H9 (cell line): ENCODE measurements at regions not wholly inside any gene's neighbourhood (a gene's known extent, or its start where the extent isn't known, plus 50 kb on each side); places are given as distances from the start of the nearest gene placed in this dataset.

Experiments
- DNase-seq: peaks from one replicate; pipeline ENCODE4 v3.0.0-alpha.2; 2017
- H2AFZ ChIP-seq: one replicate; pipeline ENCODE4 v1.6.1; 2013; ENCODE audit warnings: mild to moderate bottlenecking, low read length, control low read depth, moderate library complexity
- H2AK5ac ChIP-seq: 2 replicates; pipeline ENCODE4 v1.6.1; 2013; ENCODE audit warnings: low read length, control low read depth, mixed read lengths; ENCODE audit not compliant: insufficient read length
- H2BK120ac ChIP-seq: one replicate; pipeline ENCODE4 v1.6.1; 2013; ENCODE audit warnings: low read depth, mild to moderate bottlenecking, low read length, control low read depth, inconsistent platforms; ENCODE audit not compliant: poor library complexity, severe bottlenecking
- H2BK12ac ChIP-seq: 2 replicates; pipeline ENCODE4 v1.6.1; 2013; ENCODE audit warnings: low read length, control low read depth, mixed read lengths, low read depth; ENCODE audit not compliant: insufficient read length
- H2BK15ac ChIP-seq: 2 replicates; pipeline ENCODE4 v1.6.1; 2013; ENCODE audit warnings: low read depth, low read length, control low read depth
- H2BK20ac ChIP-seq: one replicate; pipeline ENCODE4 v1.6.1; 2013; ENCODE audit warnings: low read depth, mild to moderate bottlenecking, low read length, control low read depth, inconsistent platforms; ENCODE audit not compliant: poor library complexity, severe bottlenecking
- H2BK5ac ChIP-seq: 2 replicates; pipeline ENCODE4 v1.6.1; 2013; ENCODE audit warnings: low read length, control low read depth, mixed read lengths; ENCODE audit not compliant: insufficient read length
- H3K14ac ChIP-seq: 2 replicates; pipeline ENCODE4 v1.6.1; 2013; ENCODE audit warnings: low read length, control low read depth; ENCODE audit not compliant: insufficient read depth
- H3K18ac ChIP-seq: 2 replicates; pipeline ENCODE4 v1.6.1; 2013; ENCODE audit warnings: low read depth, mild to moderate bottlenecking, mixed read lengths, low read length, control low read depth; ENCODE audit not compliant: insufficient read length
- H3K23ac ChIP-seq: 2 replicates; pipeline ENCODE4 v1.6.1; 2013; ENCODE audit warnings: low read length, control low read depth, mixed read lengths, low read depth; ENCODE audit not compliant: insufficient read length
- H3K23me2 ChIP-seq: 2 replicates; pipeline ENCODE4 v1.6.1; 2013; ENCODE audit warnings: low read depth, mild to moderate bottlenecking, mixed read lengths, low read length, control low read depth; ENCODE audit not compliant: insufficient read length, poor library complexity, severe bottlenecking
- H3K27ac ChIP-seq: 2 replicates; pipeline ENCODE4 v1.5.1; 2013; ENCODE audit warnings: low read length, control low read depth, mixed read lengths, low read depth; ENCODE audit not compliant: insufficient read length
- H3K27me3 ChIP-seq: 2 replicates; pipeline ENCODE4 v1.6.1; 2013; ENCODE audit warnings: low read length, control low read depth, inconsistent platforms; ENCODE audit not compliant: insufficient read depth
- H3K4ac ChIP-seq: 2 replicates; pipeline ENCODE4 v1.6.1; 2013; ENCODE audit warnings: low read depth, mild to moderate bottlenecking, control low read depth, inconsistent platforms, low read length, moderate library complexity
- H3K4me1 ChIP-seq: 2 replicates; pipeline ENCODE4 v1.6.1; 2013; ENCODE audit warnings: low read length, control low read depth, inconsistent platforms; ENCODE audit not compliant: insufficient read depth
- H3K4me2 ChIP-seq: 2 replicates; pipeline ENCODE4 v1.6.1; 2013; ENCODE audit warnings: low read length, control low read depth, mixed read lengths; ENCODE audit not compliant: insufficient read length, insufficient read depth
- H3K56ac ChIP-seq: 2 replicates; pipeline ENCODE4 v1.6.1; 2013; ENCODE audit warnings: low read depth, mild to moderate bottlenecking, mixed read lengths, low read length, control low read depth; ENCODE audit not compliant: insufficient read length
- H3K79me1 ChIP-seq: 2 replicates; pipeline ENCODE4 v1.6.1; 2013; ENCODE audit warnings: low read depth, mild to moderate bottlenecking, moderate library complexity, low read length, control low read depth, inconsistent platforms; ENCODE audit not compliant: insufficient read depth, poor library complexity, severe bottlenecking
- H3K79me2 ChIP-seq: 2 replicates; pipeline ENCODE4 v1.6.1; 2013; ENCODE audit warnings: low read length, control low read depth, inconsistent platforms; ENCODE audit not compliant: insufficient read depth
- H3K9ac ChIP-seq: 2 replicates; pipeline ENCODE4 v1.6.1; 2013; ENCODE audit warnings: low read length, control low read depth, mixed read lengths; ENCODE audit not compliant: insufficient read length; ENCODE audit errors: extremely low read depth
- H3K9me3 ChIP-seq: one replicate; pipeline ENCODE4 v1.6.1; 2013; ENCODE audit warnings: low read depth, low read length, inconsistent platforms; ENCODE audit not compliant: control insufficient read depth
- H3T11ph ChIP-seq: one replicate; pipeline ENCODE4 v1.6.1; 2013; ENCODE audit warnings: mild to moderate bottlenecking, low read length, control low read depth, inconsistent platforms
- H4K20me1 ChIP-seq: one replicate; pipeline ENCODE4 v1.6.1; 2013; ENCODE audit not compliant: control insufficient read depth, insufficient read length, insufficient read depth
- H4K5ac ChIP-seq: 2 replicates; pipeline ENCODE4 v1.6.1; 2013; ENCODE audit warnings: low read depth, mild to moderate bottlenecking, mixed read lengths, low read length, control low read depth; ENCODE audit not compliant: insufficient read length
- H4K8ac ChIP-seq: replicated peaks from 2 replicates; pipeline ENCODE4 v1.6.1; 2013; ENCODE audit warnings: low read length, control low read depth, mixed read lengths, low read depth; ENCODE audit not compliant: insufficient read length
- H4K91ac ChIP-seq: 2 replicates; pipeline ENCODE4 v1.6.1; 2013; ENCODE audit warnings: low read depth, mild to moderate bottlenecking, moderate library complexity, mixed read lengths, low read length, control low read depth; ENCODE audit not compliant: insufficient read length
- H3K27ac Mint-ChIP-seq, 3 experiments: 2 replicates in 2 of 3; 3 replicates in 1 of 3; pipeline ENCODE4 v1.8.0; 2020 to 2021; ENCODE audit warnings: mixed read lengths in 3 of 3, mild to moderate bottlenecking in 1 of 3, moderate library complexity in 1 of 3
- H3K27me3 Mint-ChIP-seq: 2 replicates; pipeline ENCODE4 v1.8.0; 2021; ENCODE audit warnings: low read depth, mild to moderate bottlenecking, moderate library complexity, mixed read lengths
- H3K36me3 Mint-ChIP-seq, 3 experiments: 2 replicates in 2 of 3; 3 replicates in 1 of 3; pipeline ENCODE4 v1.8.0; 2020 to 2021; ENCODE audit warnings: low read depth in 3 of 3, mixed read lengths in 3 of 3; ENCODE audit not compliant: insufficient read depth in 1 of 3
- H3K4me1 Mint-ChIP-seq, 2 experiments: 2 replicates each; pipeline ENCODE4 v1.8.0; 2020; ENCODE audit warnings: mixed read lengths in 2 of 2
- H3K4me3 Mint-ChIP-seq, 2 experiments: 2 replicates in 1 of 2; 3 replicates in 1 of 2; pipeline ENCODE4 v1.8.0; 2020 to 2021; ENCODE audit warnings: mild to moderate bottlenecking in 2 of 2, mixed read lengths in 2 of 2, moderate library complexity in 1 of 2
- H3K9me3 Mint-ChIP-seq, 2 experiments: 2 replicates in 1 of 2; 3 replicates in 1 of 2; pipeline ENCODE4 v1.8.0; 2020; ENCODE audit warnings: mild to moderate bottlenecking in 2 of 2, mixed read lengths in 2 of 2, moderate library complexity in 1 of 2
- WGBS: extraction: QIAGEN DNeasy Blood & Tissue Kit; methylation state at CpG from one replicate; pipeline ENCODE4 v1.1.7; 2013; ENCODE audit warnings: missing lambda C conversion rate, low lambda C conversion rate, mixed read lengths; ENCODE audit not compliant: insufficient read length; ENCODE audit errors: extremely low coverage; 5-methylcytosine and 5-hydroxymethylcytosine counted together
- TF ChIP-seq, protein P1 (sequence below): fragments of 200-600 bp; sonication (generic); conservative IDR thresholded peaks from 3 replicates; pipeline ENCODE4 v1.8.0; 2021; ENCODE audit warnings: antibody characterized with exemption, mild to moderate bottlenecking

- H3K4ac ChIP-seq = no peak overlapping the region
These were observed 225.2 kb upstream of the TANK start for GRCh38 chr2:160934991-160935390.

More at GRCh38 chr2:160934991-160935390, 225.2 kb upstream of the TANK start:
- Histone ChIP-seq H3K18ac (no peak overlapping the region), H4K20me1 (no peaks in the 10 kb centered on the region), H3K9ac (no peak overlapping the region), H2BK20ac (no peak overlapping the region), H2AFZ (no peak overlapping the region), H3K23ac (no peak overlapping the region), H3T11ph (no peak overlapping the region), H2AK5ac (no peak overlapping the region), H2BK15ac (no peak overlapping the region), H4K91ac (no peak overlapping the region), H3K79me2 (no peaks in the 10 kb centered on the region), H3K27ac (no peak overlapping the region), H3K9me3 (no peaks in the 10 kb centered on the region), H3K79me1 (no peaks in the 10 kb centered on the region), H3K56ac (no peak overlapping the region), H4K8ac (no peak overlapping the region), H3K4me1 (no peaks in the 10 kb centered on the region; the same call in 1 of the 2 replicates), H2BK120ac (no peak overlapping the region), H4K5ac (no peak overlapping the region), H2BK12ac (no peak overlapping the region), H3K14ac (no peak overlapping the region), H3K23me2 (no peaks in the 10 kb centered on the region), H3K27me3 (no peaks in the 10 kb centered on the region), H3K4me2 (no peak overlapping the region), H2BK5ac (no peak overlapping the region)
- peaks cover 0 to 8% (median 2%) of the 10 kb centered on the region in 3 experiments; a peak in 2 of 7 replicates for H3K36me3 Mint-ChIP-seq
- H3K9me3 Mint-ChIP-seq = peaks cover 2 to 5% of the 10 kb centered on the region in 2 experiments; a peak in 2 of 5 replicates
- H3K4me1 Mint-ChIP-seq = peaks cover 8 to 10% of the 10 kb centered on the region in 2 experiments
- TF ChIP-seq, protein P1, sequence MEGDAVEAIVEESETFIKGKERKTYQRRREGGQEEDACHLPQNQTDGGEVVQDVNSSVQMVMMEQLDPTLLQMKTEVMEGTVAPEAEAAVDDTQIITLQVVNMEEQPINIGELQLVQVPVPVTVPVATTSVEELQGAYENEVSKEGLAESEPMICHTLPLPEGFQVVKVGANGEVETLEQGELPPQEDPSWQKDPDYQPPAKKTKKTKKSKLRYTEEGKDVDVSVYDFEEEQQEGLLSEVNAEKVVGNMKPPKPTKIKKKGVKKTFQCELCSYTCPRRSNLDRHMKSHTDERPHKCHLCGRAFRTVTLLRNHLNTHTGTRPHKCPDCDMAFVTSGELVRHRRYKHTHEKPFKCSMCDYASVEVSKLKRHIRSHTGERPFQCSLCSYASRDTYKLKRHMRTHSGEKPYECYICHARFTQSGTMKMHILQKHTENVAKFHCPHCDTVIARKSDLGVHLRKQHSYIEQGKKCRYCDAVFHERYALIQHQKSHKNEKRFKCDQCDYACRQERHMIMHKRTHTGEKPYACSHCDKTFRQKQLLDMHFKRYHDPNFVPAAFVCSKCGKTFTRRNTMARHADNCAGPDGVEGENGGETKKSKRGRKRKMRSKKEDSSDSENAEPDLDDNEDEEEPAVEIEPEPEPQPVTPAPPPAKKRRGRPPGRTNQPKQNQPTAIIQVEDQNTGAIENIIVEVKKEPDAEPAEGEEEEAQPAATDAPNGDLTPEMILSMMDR = no peak
- H3K27me3 Mint-ChIP-seq = no peaks in the 10 kb centered on the region
- H3K27ac Mint-ChIP-seq = no peak overlapping the region
- H3K4me3 Mint-ChIP-seq = no peak overlapping the region
- WGBS = no CpG with 5 or more reads among the region's 2 CpGs
- DNase-seq = no peak
